ENCODE measurements at regions not wholly inside any gene's neighbourhood (a gene's known extent, or its start where the extent isn't known, plus 50 kb on each side); places are given as distances from the start of the nearest gene placed in this dataset.

DNA sequence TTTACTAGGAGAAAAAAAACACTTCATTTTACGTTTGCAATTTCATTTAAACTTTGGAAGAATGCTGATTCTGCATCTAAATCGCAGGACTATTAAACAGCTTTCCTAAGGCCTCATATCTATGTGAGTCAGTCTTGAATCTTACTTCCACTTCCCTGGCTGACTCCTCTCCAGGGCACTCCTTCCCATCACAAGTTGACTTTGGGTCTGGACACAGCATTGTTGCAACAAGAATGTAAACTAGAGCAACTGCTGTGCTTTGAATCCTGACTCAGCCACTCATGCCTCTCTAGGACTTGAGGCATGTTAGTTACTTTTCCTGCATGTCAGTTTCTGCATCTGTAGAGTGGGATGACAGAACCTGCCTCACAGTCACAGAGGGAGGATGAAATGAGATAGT, 413.8 kb downstream of the FAT4 start:
- TF ChIP-seq, protein P1, sequence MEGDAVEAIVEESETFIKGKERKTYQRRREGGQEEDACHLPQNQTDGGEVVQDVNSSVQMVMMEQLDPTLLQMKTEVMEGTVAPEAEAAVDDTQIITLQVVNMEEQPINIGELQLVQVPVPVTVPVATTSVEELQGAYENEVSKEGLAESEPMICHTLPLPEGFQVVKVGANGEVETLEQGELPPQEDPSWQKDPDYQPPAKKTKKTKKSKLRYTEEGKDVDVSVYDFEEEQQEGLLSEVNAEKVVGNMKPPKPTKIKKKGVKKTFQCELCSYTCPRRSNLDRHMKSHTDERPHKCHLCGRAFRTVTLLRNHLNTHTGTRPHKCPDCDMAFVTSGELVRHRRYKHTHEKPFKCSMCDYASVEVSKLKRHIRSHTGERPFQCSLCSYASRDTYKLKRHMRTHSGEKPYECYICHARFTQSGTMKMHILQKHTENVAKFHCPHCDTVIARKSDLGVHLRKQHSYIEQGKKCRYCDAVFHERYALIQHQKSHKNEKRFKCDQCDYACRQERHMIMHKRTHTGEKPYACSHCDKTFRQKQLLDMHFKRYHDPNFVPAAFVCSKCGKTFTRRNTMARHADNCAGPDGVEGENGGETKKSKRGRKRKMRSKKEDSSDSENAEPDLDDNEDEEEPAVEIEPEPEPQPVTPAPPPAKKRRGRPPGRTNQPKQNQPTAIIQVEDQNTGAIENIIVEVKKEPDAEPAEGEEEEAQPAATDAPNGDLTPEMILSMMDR (IDR thresholded peaks at IDR 0.05; ENCODE audit: low read depth, low read length), result no peak
- no peak for TF ChIP-seq EZH2phosphoT487 (IDR thresholded peaks at IDR 0.05; ENCODE audit: low read depth)
